ENCODE measurements at regions not wholly inside any gene's neighbourhood (a gene's known extent, or its start where the extent isn't known, plus 50 kb on each side); places are given as distances from the start of the nearest gene placed in this dataset.

DNA sequence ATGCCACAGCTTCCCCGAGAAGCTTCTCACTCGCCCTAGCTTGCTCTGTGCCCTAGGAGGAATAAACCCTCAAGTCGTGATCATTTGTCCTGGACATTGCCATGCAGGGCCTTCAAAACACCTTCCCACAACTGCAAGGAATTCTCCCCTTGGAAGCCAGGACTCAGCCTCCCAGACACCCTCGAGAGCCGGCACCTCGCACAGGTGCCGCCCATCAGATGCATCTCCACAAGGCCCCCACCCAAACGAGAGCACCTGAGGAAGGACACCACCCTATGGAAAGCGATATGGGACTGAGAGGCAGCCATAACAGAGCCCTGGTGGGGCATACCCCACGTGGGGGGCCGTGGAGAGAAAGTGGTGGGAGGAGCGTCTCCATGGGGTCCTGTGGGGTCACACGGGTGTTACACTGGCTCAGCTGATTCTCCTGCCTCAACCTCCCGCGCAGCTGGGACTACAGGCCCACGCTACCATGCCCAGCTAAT is 77.6 kb upstream of the FOXK1 start:
- no peak for TF ChIP-seq ZEB2 (tag by site-specific recombination; IDR thresholded peaks at IDR 0.05)
- TF ChIP-seq, protein P1, sequence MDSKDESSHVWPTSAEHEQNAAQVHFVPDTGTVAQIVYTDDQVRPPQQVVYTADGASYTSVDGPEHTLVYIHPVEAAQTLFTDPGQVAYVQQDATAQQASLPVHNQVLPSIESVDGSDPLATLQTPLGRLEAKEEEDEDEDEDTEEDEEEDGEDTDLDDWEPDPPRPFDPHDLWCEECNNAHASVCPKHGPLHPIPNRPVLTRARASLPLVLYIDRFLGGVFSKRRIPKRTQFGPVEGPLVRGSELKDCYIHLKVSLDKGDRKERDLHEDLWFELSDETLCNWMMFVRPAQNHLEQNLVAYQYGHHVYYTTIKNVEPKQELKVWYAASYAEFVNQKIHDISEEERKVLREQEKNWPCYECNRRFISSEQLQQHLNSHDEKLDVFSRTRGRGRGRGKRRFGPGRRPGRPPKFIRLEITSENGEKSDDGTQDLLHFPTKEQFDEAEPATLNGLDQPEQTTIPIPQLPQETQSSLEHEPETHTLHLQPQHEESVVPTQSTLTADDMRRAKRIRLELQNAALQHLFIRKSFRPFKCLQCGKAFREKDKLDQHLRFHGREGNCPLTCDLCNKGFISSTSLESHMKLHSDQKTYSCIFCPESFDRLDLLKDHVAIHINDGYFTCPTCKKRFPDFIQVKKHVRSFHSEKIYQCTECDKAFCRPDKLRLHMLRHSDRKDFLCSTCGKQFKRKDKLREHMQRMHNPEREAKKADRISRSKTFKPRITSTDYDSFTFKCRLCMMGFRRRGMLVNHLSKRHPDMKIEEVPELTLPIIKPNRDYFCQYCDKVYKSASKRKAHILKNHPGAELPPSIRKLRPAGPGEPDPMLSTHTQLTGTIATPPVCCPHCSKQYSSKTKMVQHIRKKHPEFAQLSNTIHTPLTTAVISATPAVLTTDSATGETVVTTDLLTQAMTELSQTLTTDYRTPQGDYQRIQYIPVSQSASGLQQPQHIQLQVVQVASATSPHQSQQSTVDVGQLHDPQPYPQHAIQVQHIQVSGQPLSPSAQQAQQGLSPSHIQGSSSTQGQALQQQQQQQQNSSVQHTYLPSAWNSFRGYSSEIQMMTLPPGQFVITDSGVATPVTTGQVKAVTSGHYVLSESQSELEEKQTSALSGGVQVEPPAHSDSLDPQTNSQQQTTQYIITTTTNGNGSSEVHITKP (tag by site-specific recombination; IDR thresholded peaks at IDR 0.05), result no peak

Measured in HEK293 (cell line).